ENCODE measurements at regions not wholly inside any gene's neighbourhood (a gene's known extent, or its start where the extent isn't known, plus 50 kb on each side); places are given as distances from the start of the nearest gene placed in this dataset.

DNA sequence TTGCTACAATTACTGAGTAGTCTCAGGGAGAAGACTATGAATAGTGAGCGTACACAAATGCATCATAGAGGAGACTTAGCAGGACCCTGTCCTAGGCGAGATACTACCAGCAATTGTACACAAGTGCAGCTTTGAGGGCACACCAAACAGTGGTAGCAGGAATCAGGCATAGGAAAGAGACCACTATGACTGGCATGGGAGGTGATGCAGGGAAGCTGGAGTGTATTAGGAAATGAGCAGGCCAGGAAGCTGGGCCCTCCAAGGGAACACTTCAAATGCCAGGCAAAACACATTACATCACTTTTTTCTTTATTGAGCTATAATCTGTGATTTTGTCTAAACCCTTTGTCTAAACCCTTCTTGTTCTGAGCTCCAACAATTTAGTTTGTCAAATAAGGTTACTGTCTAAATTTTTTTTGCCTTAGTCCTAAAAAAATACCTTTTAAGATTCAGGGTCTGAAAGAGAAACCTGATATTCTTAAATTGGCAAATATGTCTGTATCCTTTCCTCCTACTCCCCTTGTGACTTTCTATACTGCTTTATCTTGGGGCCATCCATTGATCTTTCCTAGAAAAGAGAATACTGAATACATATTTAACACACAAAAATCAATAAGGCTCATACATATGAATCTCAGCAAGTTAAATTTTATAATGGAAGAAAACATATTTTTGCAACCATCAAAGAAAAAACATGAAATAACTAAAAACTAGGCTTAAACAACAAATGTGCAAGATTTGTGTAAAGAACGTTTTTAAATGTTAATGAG is 193.8 kb upstream of the PHYHIPL start:
- Histone ChIP-seq H3K4me3 (no peak overlapping the region), H3K9me3 (no peaks in the 10 kb centered on the region), H3K27me3 (no peaks in the 10 kb centered on the region), H3K4me1 (no peaks in the 10 kb centered on the region), H3K36me3 (no peaks in the 10 kb centered on the region), H3K27ac (no peak overlapping the region)
- TF ChIP-seq, protein P1, sequence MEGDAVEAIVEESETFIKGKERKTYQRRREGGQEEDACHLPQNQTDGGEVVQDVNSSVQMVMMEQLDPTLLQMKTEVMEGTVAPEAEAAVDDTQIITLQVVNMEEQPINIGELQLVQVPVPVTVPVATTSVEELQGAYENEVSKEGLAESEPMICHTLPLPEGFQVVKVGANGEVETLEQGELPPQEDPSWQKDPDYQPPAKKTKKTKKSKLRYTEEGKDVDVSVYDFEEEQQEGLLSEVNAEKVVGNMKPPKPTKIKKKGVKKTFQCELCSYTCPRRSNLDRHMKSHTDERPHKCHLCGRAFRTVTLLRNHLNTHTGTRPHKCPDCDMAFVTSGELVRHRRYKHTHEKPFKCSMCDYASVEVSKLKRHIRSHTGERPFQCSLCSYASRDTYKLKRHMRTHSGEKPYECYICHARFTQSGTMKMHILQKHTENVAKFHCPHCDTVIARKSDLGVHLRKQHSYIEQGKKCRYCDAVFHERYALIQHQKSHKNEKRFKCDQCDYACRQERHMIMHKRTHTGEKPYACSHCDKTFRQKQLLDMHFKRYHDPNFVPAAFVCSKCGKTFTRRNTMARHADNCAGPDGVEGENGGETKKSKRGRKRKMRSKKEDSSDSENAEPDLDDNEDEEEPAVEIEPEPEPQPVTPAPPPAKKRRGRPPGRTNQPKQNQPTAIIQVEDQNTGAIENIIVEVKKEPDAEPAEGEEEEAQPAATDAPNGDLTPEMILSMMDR (IDR thresholded peaks at IDR 0.05) = no peak
- TF ChIP-seq POLR2AphosphoS5 (IDR thresholded peaks at IDR 0.05) (no peak), POLR2A (IDR thresholded peaks at IDR 0.05) (no peak), EP300 (IDR thresholded peaks at IDR 0.05; ENCODE audit: low read depth) (no peak)
- no peak for DNase-seq
- WGBS, 2 donors (ENCODE audit: low coverage in 1 of 2) = 78 to 79% methylated on average over 3 of the region's 3 CpGs
- intact Hi-C loops (cut with DNase I; ENCODE audit: low total_unique reads) (no loop called here), in situ Hi-C loops (cut with MboI; ENCODE audit: low pct_ligation_motif_present in 1 of 4, low pct_unique_long_range_greater_than_20kb in 1 of 4, low sequenced_read_pairs in 3 of 4) (no loop called here)

DNA sequence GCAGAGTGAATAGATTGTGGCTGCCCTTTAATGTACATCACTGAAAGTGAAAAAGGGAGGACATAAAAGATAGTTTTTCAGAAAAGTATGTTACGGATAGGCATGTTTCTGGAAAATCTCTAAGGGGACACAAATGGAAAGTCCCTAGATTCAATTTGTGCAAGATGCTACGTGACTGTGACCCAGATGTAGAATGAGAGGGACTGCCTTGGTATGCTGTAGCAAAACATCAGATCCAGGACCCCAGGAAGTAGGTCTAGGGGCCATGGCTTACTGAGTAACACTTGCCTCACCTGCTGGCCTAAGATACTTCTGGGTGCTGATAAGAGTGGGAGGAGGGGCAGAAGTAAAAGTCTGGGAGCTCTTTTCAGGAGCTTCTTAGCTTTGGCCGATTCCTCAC is 191.2 kb upstream of the PHYHIPL start:
- no peaks in the 10 kb centered on the region for H3K27me3 ChIP-seq
- no peak overlapping the region for H3K27ac ChIP-seq
- in situ Hi-C loops (cut with MboI; ENCODE audit: low pct_ligation_motif_present in 1 of 4, low pct_unique_long_range_greater_than_20kb in 1 of 4, low sequenced_read_pairs in 3 of 4) = no loop called here
- H3K9me3 ChIP-seq = no peaks in the 10 kb centered on the region
- 72 to 79% methylated on average over 2 to 3 of the region's 3 CpGs for WGBS, 2 donors (ENCODE audit: low coverage in 1 of 2)
- H3K4me1 ChIP-seq = no peaks in the 10 kb centered on the region
- no peak for TF ChIP-seq POLR2A (IDR thresholded peaks at IDR 0.05)
- TF ChIP-seq, protein P1 (IDR thresholded peaks at IDR 0.05) = no peak
- no peak for TF ChIP-seq EP300 (IDR thresholded peaks at IDR 0.05; ENCODE audit: low read depth)
- no peak for TF ChIP-seq POLR2AphosphoS5 (IDR thresholded peaks at IDR 0.05)
- no peaks in the 10 kb centered on the region for H3K36me3 ChIP-seq
- no peak overlapping the region for H3K4me3 ChIP-seq
- intact Hi-C loops (cut with DNase I; ENCODE audit: low total_unique reads) = no loop called here
- no peak for DNase-seq

DNA sequence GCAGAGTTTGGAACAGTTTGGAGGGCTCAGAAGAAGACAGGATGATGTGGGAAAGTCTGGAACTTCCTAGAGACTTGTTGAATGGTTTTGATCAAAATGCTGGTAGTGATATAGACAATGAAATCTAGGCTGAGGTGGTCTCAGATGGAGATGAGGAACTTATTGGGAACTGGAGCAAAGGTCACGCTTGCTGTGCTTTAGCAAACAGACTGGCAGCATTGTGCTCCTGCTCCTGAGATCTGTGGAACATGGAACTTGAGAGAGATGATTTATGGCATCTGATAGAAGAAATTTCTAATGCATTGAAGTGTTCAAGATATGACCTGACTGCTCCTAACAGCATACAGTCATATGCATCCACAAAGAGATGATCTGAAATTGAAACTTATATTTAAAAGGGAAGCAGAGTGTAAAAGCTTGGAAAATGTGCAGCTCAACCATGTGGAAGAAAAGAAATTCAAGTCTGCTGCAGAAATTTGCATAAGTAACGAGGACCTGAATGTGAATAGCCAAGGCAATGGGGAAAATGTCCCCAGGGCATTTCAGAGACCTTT is 186.9 kb upstream of the PHYHIPL start:
- TF ChIP-seq, protein P1 (IDR thresholded peaks at IDR 0.05) = no peak
- TF ChIP-seq EP300 (IDR thresholded peaks at IDR 0.05; ENCODE audit: low read depth) (no peak), POLR2A (IDR thresholded peaks at IDR 0.05) (no peak), POLR2AphosphoS5 (IDR thresholded peaks at IDR 0.05) (no peak)
- Histone ChIP-seq H3K36me3 (no peaks in the 10 kb centered on the region), H3K9me3 (no peaks in the 10 kb centered on the region), H3K27me3 (no peaks in the 10 kb centered on the region), H3K4me3 (no peak overlapping the region), H3K4me1 (no peaks in the 10 kb centered on the region), H3K27ac (no peak overlapping the region)
- WGBS, 2 donors (ENCODE audit: low coverage in 1 of 2) = 69 to 86% methylated on average over 2 of the region's 2 CpGs
- intact Hi-C loops (cut with DNase I; ENCODE audit: low total_unique reads) = no loop called here
- in situ Hi-C loops (cut with MboI; ENCODE audit: low pct_ligation_motif_present in 1 of 4, low pct_unique_long_range_greater_than_20kb in 1 of 4, low sequenced_read_pairs in 3 of 4) = no loop called here
- DNase-seq = no peak

DNA sequence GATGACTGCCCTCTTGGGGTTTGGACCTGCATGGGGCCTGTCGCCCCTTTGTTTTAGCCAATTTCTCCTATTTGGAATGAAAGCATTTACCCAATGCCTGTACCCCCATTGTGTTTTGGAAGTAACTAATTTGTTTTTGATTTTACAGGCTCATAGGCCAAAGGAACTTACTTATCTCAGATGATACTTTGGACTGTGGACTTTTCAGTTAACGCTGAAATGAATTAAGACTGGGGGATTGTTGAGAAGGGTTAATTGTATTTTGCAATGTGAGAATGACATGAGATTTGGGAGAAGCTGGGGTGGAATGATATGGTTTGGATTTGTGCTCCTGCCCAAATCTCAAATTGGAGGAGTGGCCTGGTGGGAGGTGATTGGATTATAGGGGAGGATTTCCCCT is 185.8 kb upstream of the PHYHIPL start:
- TF ChIP-seq POLR2AphosphoS5 (IDR thresholded peaks at IDR 0.05) (no peak), EP300 (IDR thresholded peaks at IDR 0.05; ENCODE audit: low read depth) (no peak), POLR2A (IDR thresholded peaks at IDR 0.05) (no peak)
- TF ChIP-seq, protein P1 (IDR thresholded peaks at IDR 0.05) = no peak
- H3K36me3 ChIP-seq = no peaks in the 10 kb centered on the region
- H3K4me3 ChIP-seq = no peak overlapping the region
- H3K9me3 ChIP-seq = no peaks in the 10 kb centered on the region
- DNase-seq = no peak
- intact Hi-C loops (cut with DNase I; ENCODE audit: low total_unique reads) (no loop called here), in situ Hi-C loops (cut with MboI; ENCODE audit: low pct_ligation_motif_present in 1 of 4, low pct_unique_long_range_greater_than_20kb in 1 of 4, low sequenced_read_pairs in 3 of 4) (no loop called here)
- H3K27ac ChIP-seq = no peak overlapping the region
- H3K27me3 ChIP-seq = no peaks in the 10 kb centered on the region
- no peaks in the 10 kb centered on the region for H3K4me1 ChIP-seq
- WGBS, 2 donors (ENCODE audit: low coverage in 1 of 2) = 67 to 76% methylated on average over 1 to 2 of the region's 2 CpGs
